ENCODE measurements at regions not wholly inside any gene's neighbourhood (a gene's known extent, or its start where the extent isn't known, plus 50 kb on each side); places are given as distances from the start of the nearest gene placed in this dataset.

GRCh38 chr5:101937041-101937440, 359.0 kb downstream of the SLCO4C1 start:
- POLR2A ChIA-PET = no interaction called here
- Histone ChIP-seq H3K79me2 (ENCODE audit: insufficient read depth) (no peaks in the 10 kb centered on the region), H3K4me2 (no peak overlapping the region), H4K20me1 (ENCODE audit: insufficient read depth) (no peaks in the 10 kb centered on the region), H3K4me1 (ENCODE audit: control insufficient read depth in 1 of 2, insufficient read depth in 2 of 2, low read depth in 1 of 2, low read length in 1 of 2) (no peaks in the 10 kb centered on the region), H3K36me3 (replicated peaks in 1 of 2; ENCODE audit: control insufficient read depth in 1 of 2, insufficient read depth in 2 of 2, low read length in 1 of 2) (no peaks in the 10 kb centered on the region), H3K4me3 (ENCODE audit: low read depth in 2 of 2, low read length in 1 of 2) (no peak overlapping the region), H3K9me3 (no peaks in the 10 kb centered on the region), H2AFZ (ENCODE audit: low read depth) (no peak overlapping the region), H3K27ac (ENCODE audit: low read depth in 2 of 2, low read length in 1 of 2) (no peak overlapping the region), H3K9me2 (no peaks in the 10 kb centered on the region), H3K9ac (no peak overlapping the region), H3K27me3 (ENCODE audit: insufficient read depth) (no peaks in the 10 kb centered on the region), H3F3A (replicated peaks; ENCODE audit: insufficient read depth) (no peaks in the 10 kb centered on the region)
- 40% methylated on average over 2 of the region's 2 CpGs for WGBS (ENCODE audit: low lambda C conversion rate)
- DNase-seq = no peak
- TF ChIP-seq IRF3 (IDR thresholded peaks at IDR 0.05; ENCODE audit: low read depth, low read length) (no peak), FOSL2 (IDR thresholded peaks at IDR 0.05; ENCODE audit: borderline replicate concordance, low read depth) (no peak), MAX (IDR thresholded peaks at IDR 0.05; ENCODE audit: low read depth) (no peak), CHD2 (IDR thresholded peaks at IDR 0.05; ENCODE audit: low read length, partially characterized antibody) (no peak), REST (IDR thresholded peaks at IDR 0.05; ENCODE audit: low read depth, low read length) (no peak), JUND (IDR thresholded peaks at IDR 0.05) (no peak), EP300 (IDR thresholded peaks at IDR 0.05; ENCODE audit: borderline replicate concordance in 1 of 2, low read depth in 1 of 2, low read length in 1 of 2) (no peak), MXI1 (IDR thresholded peaks at IDR 0.05; ENCODE audit: low read depth, low read length) (no peak), NFIC (IDR thresholded peaks at IDR 0.05; ENCODE audit: borderline replicate concordance) (no peak), USF1 (IDR thresholded peaks at IDR 0.05; ENCODE audit: borderline replicate concordance, low read depth) (no peak), USF2 (IDR thresholded peaks at IDR 0.05; ENCODE audit: borderline replicate concordance, low read depth, low read length) (no peak), POLR2AphosphoS5 (IDR thresholded peaks at IDR 0.05; ENCODE audit: low read depth, low read length) (no peak), CTCF (IDR thresholded peaks at IDR 0.05) (no peak), PBX3 (IDR thresholded peaks at IDR 0.05) (no peak), RCOR1 (IDR thresholded peaks at IDR 0.05; ENCODE audit: low read length) (no peak), ELF1 (IDR thresholded peaks at IDR 0.05) (no peak), SIN3A (IDR thresholded peaks at IDR 0.05; ENCODE audit: borderline replicate concordance, low read depth, low read length) (no peak), FOXJ3 (CRISPR knock-in tag; IDR thresholded peaks at IDR 0.05) (no peak), GATA2 (CRISPR knock-in tag; IDR thresholded peaks at IDR 0.05) (no peak), GABPA (IDR thresholded peaks at IDR 0.05; ENCODE audit: low read depth) (no peak)
- CTCF ChIA-PET = interaction anchor here (3.1 kb wide), 1 partner anchor 41 kb away, joined by 15 read pairs; no protein-coding TSS in a partner anchor

All from SK-N-SH (cell line).